GM10266 (cell line): ENCODE measurements at regions not wholly inside any gene's neighbourhood (a gene's known extent, or its start where the extent isn't known, plus 50 kb on each side); places are given as distances from the start of the nearest gene placed in this dataset.

Experiments
- DNase-seq: peaks from one replicate; pipeline ENCODE4 v3.0.0; 2012; ENCODE audit errors: extremely low spot score
- CTCF ChIP-seq: IDR thresholded peaks from 2 replicates; pipeline ENCODE4 v1.5.1; 2012; ENCODE audit warnings: mild to moderate bottlenecking, low read depth; ENCODE audit not compliant: control insufficient read depth, insufficient read depth; ENCODE audit errors: missing control alignments

GRCh38 chr12:88958153-88958552 is 377.9 kb upstream of the KITLG start:
- no peak for DNase-seq
- no peak for TF ChIP-seq CTCF

- no peak for DNase-seq
- no peak for TF ChIP-seq CTCF
These were observed 377.1 kb upstream of the KITLG start for GRCh38 chr12:88957358-88957757.

GRCh38 chr12:88955531-88955930 is 375.3 kb upstream of the KITLG start:
- no peak for DNase-seq
- TF ChIP-seq CTCF: no peak

GRCh38 chr12:88953029-88953586 is 372.8 kb upstream of the KITLG start:
- TF ChIP-seq CTCF: no peak
- no peak for DNase-seq

GRCh38 chr12:88952562-88952942 is 372.3 kb upstream of the KITLG start:
- no peak for TF ChIP-seq CTCF

GRCh38 chr12:88951860-88952561 is 371.7 kb upstream of the KITLG start:
- TF ChIP-seq CTCF: no peak
- DNase-seq: no peak

More at GRCh38 chr12:88952562-88952942, 372.3 kb upstream of the KITLG start:
- no peak for DNase-seq

GRCh38 chr12:88951177-88951576 is 370.9 kb upstream of the KITLG start:
- DNase-seq: no peak

More at GRCh38 chr12:88951177-88951576, 370.9 kb upstream of the KITLG start:
- no peak for TF ChIP-seq CTCF
